Astrocyte (in vitro differentiated cells and primary cell): ENCODE measurements at regions not wholly inside any gene's neighbourhood (a gene's known extent, or its start where the extent isn't known, plus 50 kb on each side); places are given as distances from the start of the nearest gene placed in this dataset.

ENCODE experiments used
- EZH2 ChIP-seq: IDR thresholded peaks from 2 replicates; pipeline ENCODE4 v1.6.1; 2012; ENCODE audit warnings: mild to moderate bottlenecking, low read length, inconsistent platforms; ENCODE audit not compliant: insufficient read depth
- TF ChIP-seq, protein P1 (sequence below): IDR thresholded peaks from 2 replicates; pipeline ENCODE4 v1.5.1; 2011; ENCODE audit warnings: low read depth, mild to moderate bottlenecking, inconsistent platforms, low read length, moderate library complexity; ENCODE audit not compliant: insufficient read depth

DNA sequence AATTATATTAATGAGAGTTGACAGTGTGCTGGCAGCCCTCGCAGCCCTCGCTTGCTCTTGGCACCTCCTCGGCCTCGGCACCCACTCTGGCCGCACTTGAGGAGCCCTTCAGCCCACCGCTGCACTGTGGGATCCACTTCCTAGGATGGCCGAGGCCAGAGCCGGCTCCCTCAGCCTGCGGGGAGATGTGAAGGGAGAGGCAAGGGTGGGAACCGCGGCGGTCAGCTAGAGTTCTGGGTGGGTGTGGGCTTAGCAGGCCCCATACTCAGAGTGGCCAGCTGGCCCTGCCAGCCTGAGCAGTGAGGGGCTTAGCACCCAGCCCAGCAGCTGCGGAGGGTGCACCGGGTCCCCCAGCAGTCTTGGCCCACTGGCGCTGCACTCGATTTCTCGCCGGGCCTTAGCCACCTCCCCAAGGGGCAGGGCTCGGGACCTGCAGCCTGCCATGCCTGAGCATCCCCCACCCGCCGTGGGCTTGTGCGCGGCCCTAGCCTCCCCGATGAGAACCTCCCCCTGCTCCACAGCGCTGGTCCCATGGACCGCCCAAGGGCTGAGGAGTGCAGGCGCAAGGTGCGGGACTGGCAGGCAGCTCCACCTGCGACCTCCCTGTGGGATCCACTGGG lies 68.2 kb upstream of the LRRTM4 start:
- TF ChIP-seq, protein P1, sequence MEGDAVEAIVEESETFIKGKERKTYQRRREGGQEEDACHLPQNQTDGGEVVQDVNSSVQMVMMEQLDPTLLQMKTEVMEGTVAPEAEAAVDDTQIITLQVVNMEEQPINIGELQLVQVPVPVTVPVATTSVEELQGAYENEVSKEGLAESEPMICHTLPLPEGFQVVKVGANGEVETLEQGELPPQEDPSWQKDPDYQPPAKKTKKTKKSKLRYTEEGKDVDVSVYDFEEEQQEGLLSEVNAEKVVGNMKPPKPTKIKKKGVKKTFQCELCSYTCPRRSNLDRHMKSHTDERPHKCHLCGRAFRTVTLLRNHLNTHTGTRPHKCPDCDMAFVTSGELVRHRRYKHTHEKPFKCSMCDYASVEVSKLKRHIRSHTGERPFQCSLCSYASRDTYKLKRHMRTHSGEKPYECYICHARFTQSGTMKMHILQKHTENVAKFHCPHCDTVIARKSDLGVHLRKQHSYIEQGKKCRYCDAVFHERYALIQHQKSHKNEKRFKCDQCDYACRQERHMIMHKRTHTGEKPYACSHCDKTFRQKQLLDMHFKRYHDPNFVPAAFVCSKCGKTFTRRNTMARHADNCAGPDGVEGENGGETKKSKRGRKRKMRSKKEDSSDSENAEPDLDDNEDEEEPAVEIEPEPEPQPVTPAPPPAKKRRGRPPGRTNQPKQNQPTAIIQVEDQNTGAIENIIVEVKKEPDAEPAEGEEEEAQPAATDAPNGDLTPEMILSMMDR, result no peak
- TF ChIP-seq EZH2, result no peak
